Right lobe of liver (tissue), 4 donors: ENCODE measurements at regions not wholly inside any gene's neighbourhood (a gene's known extent, or its start where the extent isn't known, plus 50 kb on each side); places are given as distances from the start of the nearest gene placed in this dataset.

Experiments
- POLR2A ChIP-seq: fragments of 450-650 bp; IDR thresholded peaks from one replicate; pipeline ENCODE4 v1.6.1; 2017; ENCODE audit warnings: antibody characterized with exemption, mild to moderate bottlenecking
- TF ChIP-seq, protein P1 (sequence below), 4 donors: fragments of 200-600 bp in 3 of 4; fragments of 450-650 bp in 1 of 4; IDR thresholded peaks; one replicate each; pipeline versions ENCODE4 v1.5.1 to v1.8.0; 2016 to 2022; ENCODE audit warnings: antibody characterized with exemption in 4 of 4, mild to moderate bottlenecking in 2 of 4
- donor health status: DM: no; HTN: no; CAD: no.
- donor health status: DM: no; HTN: no; CAD: no.
- donor health status: DM: no; HTN: yes; CAD: no.

DNA sequence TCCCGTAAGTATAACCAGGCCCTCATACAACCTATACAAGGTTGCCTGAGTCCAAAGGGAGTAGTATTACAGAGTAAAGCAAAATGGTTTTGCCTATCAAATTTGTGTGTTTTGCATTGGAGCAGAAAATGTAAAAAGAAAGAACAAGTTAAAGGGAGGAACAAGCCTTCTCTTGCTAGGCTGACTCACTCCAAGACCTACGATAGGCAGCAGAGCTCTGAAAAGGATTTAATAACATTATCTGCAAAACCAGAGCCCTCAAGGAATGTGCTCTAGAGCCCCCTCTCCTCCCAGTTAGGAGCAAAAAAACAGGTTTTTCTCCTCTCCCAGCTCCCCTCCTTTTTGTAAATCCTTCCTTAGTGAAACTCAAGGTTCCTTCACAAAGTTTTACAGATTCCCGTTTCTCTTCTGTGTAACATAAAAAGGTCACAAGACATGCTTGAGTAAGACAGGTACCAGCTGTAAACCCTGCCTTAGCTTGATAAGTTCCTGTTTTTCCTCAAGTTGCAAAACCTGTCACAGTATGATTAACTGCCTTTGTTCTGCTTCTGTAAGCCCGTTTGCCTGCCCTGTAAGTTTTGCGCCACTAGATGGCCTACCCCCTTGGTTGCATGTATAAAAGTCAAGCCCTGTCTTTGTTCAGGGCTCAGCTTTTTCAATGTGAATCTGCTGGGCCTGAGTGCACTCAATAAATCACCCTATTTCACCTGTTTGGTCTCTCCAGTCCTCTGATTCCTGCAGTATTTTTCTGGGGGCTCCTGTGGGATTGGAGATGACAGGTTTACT lies 498.2 kb downstream of the KCNA4 start:
- TF ChIP-seq, protein P1, sequence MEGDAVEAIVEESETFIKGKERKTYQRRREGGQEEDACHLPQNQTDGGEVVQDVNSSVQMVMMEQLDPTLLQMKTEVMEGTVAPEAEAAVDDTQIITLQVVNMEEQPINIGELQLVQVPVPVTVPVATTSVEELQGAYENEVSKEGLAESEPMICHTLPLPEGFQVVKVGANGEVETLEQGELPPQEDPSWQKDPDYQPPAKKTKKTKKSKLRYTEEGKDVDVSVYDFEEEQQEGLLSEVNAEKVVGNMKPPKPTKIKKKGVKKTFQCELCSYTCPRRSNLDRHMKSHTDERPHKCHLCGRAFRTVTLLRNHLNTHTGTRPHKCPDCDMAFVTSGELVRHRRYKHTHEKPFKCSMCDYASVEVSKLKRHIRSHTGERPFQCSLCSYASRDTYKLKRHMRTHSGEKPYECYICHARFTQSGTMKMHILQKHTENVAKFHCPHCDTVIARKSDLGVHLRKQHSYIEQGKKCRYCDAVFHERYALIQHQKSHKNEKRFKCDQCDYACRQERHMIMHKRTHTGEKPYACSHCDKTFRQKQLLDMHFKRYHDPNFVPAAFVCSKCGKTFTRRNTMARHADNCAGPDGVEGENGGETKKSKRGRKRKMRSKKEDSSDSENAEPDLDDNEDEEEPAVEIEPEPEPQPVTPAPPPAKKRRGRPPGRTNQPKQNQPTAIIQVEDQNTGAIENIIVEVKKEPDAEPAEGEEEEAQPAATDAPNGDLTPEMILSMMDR (IDR thresholded peaks at IDR 0.05), result no peak
- no peak for TF ChIP-seq POLR2A
